ENCODE measurements at regions not wholly inside any gene's neighbourhood (a gene's known extent, or its start where the extent isn't known, plus 50 kb on each side); places are given as distances from the start of the nearest gene placed in this dataset.
"Not testable (repeated sequence)": the region's sequence is repeated elsewhere in the genome, so short reads cannot be mapped to it uniquely, and the experiment has no call there.

DNA sequence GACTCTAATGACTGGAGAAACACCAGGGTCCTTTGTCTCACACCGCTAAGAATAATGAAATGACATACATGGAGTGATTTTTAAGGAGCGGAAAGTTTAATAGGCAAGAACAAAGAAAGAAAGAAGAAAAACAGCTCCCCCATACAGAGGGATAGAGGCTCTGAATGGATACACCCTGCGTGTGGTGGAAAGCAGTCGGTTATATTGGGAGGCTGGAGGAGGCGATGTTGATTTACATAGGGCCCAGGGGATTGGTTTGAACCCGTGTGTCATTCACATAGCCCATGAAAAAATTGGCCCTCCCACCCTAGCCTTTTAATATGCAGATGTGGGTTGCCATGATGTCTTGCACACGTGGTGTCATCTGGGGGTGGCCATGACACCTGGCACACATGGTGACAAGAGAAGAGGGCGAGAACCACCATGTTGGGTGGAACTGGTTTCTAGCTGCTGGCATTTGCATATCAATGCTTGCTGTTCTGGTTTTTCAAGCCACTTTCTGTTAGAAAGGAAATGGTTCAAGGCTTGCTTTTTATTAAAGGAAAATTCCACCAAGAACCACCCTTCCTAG lies 168.5 kb upstream of the TGIF2LY start:
- not testable (repeated sequence) for H3K9me3 ChIP-seq (replicated peaks); H3K27ac ChIP-seq; H3K36me3 ChIP-seq; H3K27me3 ChIP-seq (replicated peaks); H3K4me1 ChIP-seq (replicated peaks); DNase-seq (ENCODE audit: low read depth in 1 of 2, low spot score in 2 of 2); H3K4me3 ChIP-seq

Data from SJSA1 (cell line).